ENCODE measurements at regions not wholly inside any gene's neighbourhood (a gene's known extent, or its start where the extent isn't known, plus 50 kb on each side); places are given as distances from the start of the nearest gene placed in this dataset.

GRCh38 chr10:4617589-4617988 lies 208.4 kb upstream of the AKR1E2 start:
- no peak for TF ChIP-seq MYC (IDR thresholded peaks at IDR 0.05; ENCODE audit: low read depth, low read length)
- TF ChIP-seq POLR2A (IDR thresholded peaks at IDR 0.05; ENCODE audit: extremely low read depth, insufficient read length): no peak
- TF ChIP-seq CTCF (IDR thresholded peaks at IDR 0.05; ENCODE audit: low read depth, low read length): no peak
- TF ChIP-seq MAX (IDR thresholded peaks at IDR 0.05; ENCODE audit: low read depth, low read length): no peak
- no peak overlapping the region for H3K4me3 ChIP-seq (ENCODE audit: low read depth, low read length)
- no peak for DNase-seq (ENCODE audit: low read depth)

- TF ChIP-seq POLR2A (IDR thresholded peaks at IDR 0.05; ENCODE audit: extremely low read depth, insufficient read length): no peak
- no peak for TF ChIP-seq CTCF (IDR thresholded peaks at IDR 0.05; ENCODE audit: low read depth, low read length)
- no peak for TF ChIP-seq MAX (IDR thresholded peaks at IDR 0.05; ENCODE audit: low read depth, low read length)
- no peak for TF ChIP-seq MYC (IDR thresholded peaks at IDR 0.05; ENCODE audit: low read depth, low read length)
- H3K4me3 ChIP-seq (ENCODE audit: low read depth, low read length): no peak overlapping the region
- no peak for DNase-seq (ENCODE audit: low read depth)
Observed at GRCh38 chr10:4615042-4615441, 211.0 kb upstream of the AKR1E2 start.

- H3K4me3 ChIP-seq (ENCODE audit: low read depth, low read length): no peak overlapping the region
- DNase-seq (ENCODE audit: low read depth): no peak
- TF ChIP-seq MYC (IDR thresholded peaks at IDR 0.05; ENCODE audit: low read depth, low read length): no peak
- no peak for TF ChIP-seq POLR2A (IDR thresholded peaks at IDR 0.05; ENCODE audit: extremely low read depth, insufficient read length)
- no peak for TF ChIP-seq CTCF (IDR thresholded peaks at IDR 0.05; ENCODE audit: low read depth, low read length)
- no peak for TF ChIP-seq MAX (IDR thresholded peaks at IDR 0.05; ENCODE audit: low read depth, low read length)
Observed at GRCh38 chr10:4609251-4609650, 216.8 kb upstream of the AKR1E2 start.

GRCh38 chr10:4607681-4608080 lies 218.3 kb upstream of the AKR1E2 start:
- no peak for DNase-seq (ENCODE audit: low read depth)
- H3K4me3 ChIP-seq (ENCODE audit: low read depth, low read length): no peak overlapping the region
- no peak for TF ChIP-seq CTCF (IDR thresholded peaks at IDR 0.05; ENCODE audit: low read depth, low read length)
- TF ChIP-seq MAX (IDR thresholded peaks at IDR 0.05; ENCODE audit: low read depth, low read length): no peak

- DNase-seq (ENCODE audit: low read depth): no peak
- TF ChIP-seq POLR2A (IDR thresholded peaks at IDR 0.05; ENCODE audit: extremely low read depth, insufficient read length) (no peak), MAX (IDR thresholded peaks at IDR 0.05; ENCODE audit: low read depth, low read length) (no peak), MYC (IDR thresholded peaks at IDR 0.05; ENCODE audit: low read depth, low read length) (no peak), CTCF (IDR thresholded peaks at IDR 0.05; ENCODE audit: low read depth, low read length) (no peak)
- H3K4me3 ChIP-seq (ENCODE audit: low read depth, low read length): no peak overlapping the region
Observed at GRCh38 chr10:4606856-4607636, 219.0 kb upstream of the AKR1E2 start.

Data from NB4 (cell line).